Omental fat pad (tissue), 3 donors: ENCODE measurements at regions not wholly inside any gene's neighbourhood (a gene's known extent, or its start where the extent isn't known, plus 50 kb on each side); places are given as distances from the start of the nearest gene placed in this dataset.
"Not testable (repeated sequence)": the region's sequence is repeated elsewhere in the genome, so short reads cannot be mapped to it uniquely, and the experiment has no call there.

Source experiments
- ATAC-seq: fragments of 150-250 bp; one replicate; pipeline ENCODE4 v1.9.1; 2016; ENCODE audit warnings: mild to moderate bottlenecking, moderate library complexity; ENCODE audit not compliant: low FRiP score
- DNase-seq: peaks from one replicate; pipeline ENCODE4 v3.0.0-alpha.2; 2019; ENCODE audit warnings: low spot score
- CTCF ChIP-seq, 3 donors: fragments of 450-650 bp; IDR thresholded peaks; one replicate each; pipeline ENCODE4 v1.5.1; 2016 to 2017; ENCODE audit warnings: antibody characterized with exemption in 3 of 3, mild to moderate bottlenecking in 3 of 3, moderate library complexity in 2 of 3

- TF ChIP-seq CTCF (IDR thresholded peaks at IDR 0.05) = no peak
- no peak for DNase-seq
- no peak for ATAC-seq
Observed at GRCh38 chr1:106380772-106381171, 675.7 kb upstream of the PRMT6 start.

GRCh38 chr1:106389160-106389559, 667.3 kb upstream of the PRMT6 start:
- not testable (repeated sequence) for DNase-seq, ATAC-seq

- TF ChIP-seq CTCF (IDR thresholded peaks at IDR 0.05) = no peak
- ATAC-seq = no peak
- DNase-seq = no peak
Observed at GRCh38 chr1:106393046-106393445, 663.4 kb upstream of the PRMT6 start.

DNA sequence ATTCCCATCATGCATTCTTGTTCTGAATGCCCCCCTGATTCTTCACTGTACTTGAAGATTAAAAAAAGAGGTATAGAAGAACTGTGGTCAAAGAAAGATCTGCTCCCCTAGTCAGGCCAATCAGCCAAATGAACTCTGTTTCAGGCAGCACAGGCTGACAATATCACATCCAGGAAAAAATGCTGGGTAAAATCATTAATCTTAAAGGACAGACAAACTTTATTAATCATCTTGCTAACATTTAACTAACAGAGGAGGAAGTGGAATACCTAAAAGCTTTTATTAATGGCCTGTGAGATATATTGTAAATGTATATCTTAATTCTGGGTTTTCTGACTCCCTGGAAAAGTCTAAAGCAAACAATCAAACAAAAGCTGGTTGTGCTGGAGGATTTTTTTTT, 660.5 kb upstream of the PRMT6 start:
- no peak for TF ChIP-seq CTCF (IDR thresholded peaks at IDR 0.05)
- DNase-seq = no peak
- no peak for ATAC-seq

DNA sequence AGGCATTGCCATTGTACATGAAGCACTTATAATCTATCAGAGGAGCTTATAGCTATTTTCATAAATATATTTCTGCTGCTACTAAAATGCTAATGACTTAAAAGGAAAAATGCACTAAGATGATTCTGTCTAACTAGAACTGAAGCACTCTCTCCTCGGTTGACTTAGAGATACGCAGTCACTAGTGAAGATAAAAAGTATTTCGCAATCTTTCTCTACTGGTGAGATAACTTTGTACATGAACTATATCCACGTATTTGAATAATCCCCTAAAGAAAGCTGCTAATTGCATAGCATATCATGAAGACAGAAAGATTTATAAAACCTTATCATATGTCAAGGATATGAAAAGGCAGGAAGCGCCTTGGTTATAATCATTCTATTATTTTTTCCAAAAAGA, 658.1 kb upstream of the PRMT6 start:
- ATAC-seq = no peak
- DNase-seq = no peak
- TF ChIP-seq CTCF (IDR thresholded peaks at IDR 0.05) = no peak

DNA sequence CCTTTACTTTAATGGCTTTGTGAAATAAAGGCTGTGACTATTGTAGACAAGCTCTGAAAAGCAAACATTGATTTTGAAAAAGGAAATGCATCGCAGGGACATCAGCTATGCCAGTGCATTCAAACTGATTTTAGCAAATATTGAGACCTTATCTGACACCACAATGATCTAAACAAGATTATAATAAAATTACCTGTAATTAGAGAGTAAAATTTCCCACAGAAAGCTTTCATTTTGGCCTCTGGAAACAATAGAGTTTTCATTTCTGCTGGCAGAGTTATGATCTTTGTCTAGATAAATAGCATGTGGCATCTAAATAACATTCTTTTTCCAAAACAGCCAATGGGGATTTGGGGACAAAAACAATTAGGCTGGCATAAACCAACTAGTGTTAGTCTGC, 650.4 kb upstream of the PRMT6 start:
- DNase-seq (no peak), ATAC-seq (no peak)
- TF ChIP-seq CTCF (IDR thresholded peaks at IDR 0.05) = no peak

DNA sequence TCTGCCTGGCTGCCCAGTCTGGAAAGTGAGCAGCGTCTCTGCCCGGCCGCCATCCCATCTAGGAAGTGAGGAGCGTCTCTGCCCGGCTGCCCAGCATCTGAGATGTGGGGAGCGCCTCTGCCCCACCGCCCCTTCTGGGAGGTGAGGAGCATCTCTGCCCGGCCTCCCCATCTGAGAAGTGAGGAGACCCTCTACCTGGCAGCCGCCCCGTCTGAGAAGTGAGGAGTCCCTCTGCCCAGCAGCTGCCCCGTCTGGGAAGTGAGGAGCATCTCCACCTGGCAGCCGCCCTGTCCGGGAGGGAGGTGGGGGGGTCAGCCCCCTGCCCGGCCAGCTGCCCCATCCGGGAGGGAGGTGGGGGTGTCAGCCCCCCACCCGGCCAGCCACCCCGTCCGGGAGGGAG, 644.2 kb upstream of the PRMT6 start:
- not testable (repeated sequence) for DNase-seq, ATAC-seq

- DNase-seq = no peak
- TF ChIP-seq CTCF (IDR thresholded peaks at IDR 0.05) = no peak
- no peak for ATAC-seq
Observed at GRCh38 chr1:106435269-106435668, 621.2 kb upstream of the PRMT6 start.
